22Rv1 (cell line): ENCODE measurements at regions not wholly inside any gene's neighbourhood (a gene's known extent, or its start where the extent isn't known, plus 50 kb on each side); places are given as distances from the start of the nearest gene placed in this dataset.
"Not testable (repeated sequence)": the region's sequence is repeated elsewhere in the genome, so short reads cannot be mapped to it uniquely, and the experiment has no call there.

ENCODE experiments used
- ZFX ChIP-seq: fragments of 450-650 bp; IDR thresholded peaks from 2 replicates; pipeline ENCODE4 v1.6.1; 2017; ENCODE audit warnings: antibody characterized with exemption, borderline replicate concordance
- TF ChIP-seq, protein P1 (sequence below): fragments of 450-650 bp; IDR thresholded peaks from 2 replicates; pipeline ENCODE4 v1.5.1; 2017; ENCODE audit warnings: mild to moderate bottlenecking

DNA sequence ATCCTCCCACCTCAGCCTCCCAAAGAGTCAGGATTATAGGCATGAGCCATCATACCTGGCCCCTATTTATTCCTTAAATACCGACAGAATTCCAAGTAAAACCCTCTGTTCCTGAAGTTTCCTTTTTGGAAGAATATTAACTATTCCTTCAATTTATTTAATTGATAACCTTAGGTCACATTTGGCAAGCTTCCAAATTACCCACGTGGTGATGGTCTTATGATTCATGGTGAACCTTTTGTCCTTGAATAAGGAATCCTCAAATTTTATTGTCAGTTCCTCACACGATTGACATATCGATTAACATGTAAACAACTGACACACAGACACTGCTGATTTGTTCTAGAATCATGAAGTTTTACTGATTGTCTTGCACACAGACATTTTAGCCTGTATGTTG is 130.6 kb upstream of the LRRC61 start:
- TF ChIP-seq, protein P1, sequence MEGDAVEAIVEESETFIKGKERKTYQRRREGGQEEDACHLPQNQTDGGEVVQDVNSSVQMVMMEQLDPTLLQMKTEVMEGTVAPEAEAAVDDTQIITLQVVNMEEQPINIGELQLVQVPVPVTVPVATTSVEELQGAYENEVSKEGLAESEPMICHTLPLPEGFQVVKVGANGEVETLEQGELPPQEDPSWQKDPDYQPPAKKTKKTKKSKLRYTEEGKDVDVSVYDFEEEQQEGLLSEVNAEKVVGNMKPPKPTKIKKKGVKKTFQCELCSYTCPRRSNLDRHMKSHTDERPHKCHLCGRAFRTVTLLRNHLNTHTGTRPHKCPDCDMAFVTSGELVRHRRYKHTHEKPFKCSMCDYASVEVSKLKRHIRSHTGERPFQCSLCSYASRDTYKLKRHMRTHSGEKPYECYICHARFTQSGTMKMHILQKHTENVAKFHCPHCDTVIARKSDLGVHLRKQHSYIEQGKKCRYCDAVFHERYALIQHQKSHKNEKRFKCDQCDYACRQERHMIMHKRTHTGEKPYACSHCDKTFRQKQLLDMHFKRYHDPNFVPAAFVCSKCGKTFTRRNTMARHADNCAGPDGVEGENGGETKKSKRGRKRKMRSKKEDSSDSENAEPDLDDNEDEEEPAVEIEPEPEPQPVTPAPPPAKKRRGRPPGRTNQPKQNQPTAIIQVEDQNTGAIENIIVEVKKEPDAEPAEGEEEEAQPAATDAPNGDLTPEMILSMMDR = not testable (repeated sequence)
- not testable (repeated sequence) for TF ChIP-seq ZFX
